Caki2 (cell line): ENCODE measurements at regions not wholly inside any gene's neighbourhood (a gene's known extent, or its start where the extent isn't known, plus 50 kb on each side); places are given as distances from the start of the nearest gene placed in this dataset.

ENCODE experiments used
- DNase-seq: peaks from one replicate; pipeline ENCODE4 v3.0.0-alpha.2; 2015; ENCODE audit warnings: low read depth
- in situ Hi-C: cut with HindIII; loops from 2 replicates; pipeline ENCODE4 v1.10.0; 2016; ENCODE audit warnings: low sequenced_read_pairs, low pct_unique_long_range_greater_than_20kb, mixed read lengths

DNA sequence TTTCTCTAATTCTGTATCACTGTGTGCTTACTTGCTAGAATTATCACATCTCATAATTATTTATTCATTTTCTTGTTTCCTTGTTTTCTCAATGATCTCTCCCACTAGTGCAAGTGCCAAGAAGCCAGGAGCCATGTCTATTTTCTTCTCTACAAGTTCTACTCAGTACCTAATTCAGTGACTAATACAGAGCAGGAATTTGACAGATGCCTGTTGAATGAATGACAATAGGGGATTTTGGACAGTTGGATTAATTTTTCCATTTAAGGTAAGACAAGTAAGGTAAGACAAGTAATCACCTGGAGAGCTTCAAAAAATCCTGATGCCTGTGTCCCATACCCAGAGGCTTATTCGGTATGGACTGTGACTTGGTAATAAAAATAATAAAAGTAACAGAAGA lies 81.0 kb downstream of the EDN1 start:
- DNase-seq: no peak
- in situ Hi-C loops: no loop called here

DNA sequence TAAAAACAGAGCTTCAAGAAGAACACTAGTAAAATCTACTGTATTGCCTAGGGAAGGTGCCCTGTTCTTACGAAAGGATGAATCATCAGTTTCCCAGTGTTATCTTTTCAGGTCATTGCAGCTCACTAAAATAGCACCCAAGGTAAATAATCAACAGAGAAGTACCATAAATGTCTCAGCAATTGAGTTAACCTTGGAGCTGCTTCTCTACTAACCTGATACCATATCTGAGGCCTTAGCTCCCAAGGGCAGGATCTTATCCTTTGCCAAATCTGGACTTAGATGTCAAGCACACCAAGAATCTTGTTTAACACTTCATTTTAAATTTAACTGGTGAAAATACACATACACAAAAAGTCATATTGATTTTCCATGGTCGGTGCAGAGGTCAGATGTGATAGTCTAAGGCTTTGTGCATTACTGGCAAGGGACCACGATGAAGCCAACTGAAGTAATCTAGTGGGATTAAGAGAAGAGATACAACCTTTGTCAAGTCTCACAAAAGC lies 81.5 kb downstream of the EDN1 start:
- DNase-seq: peak; percentile 79
- in situ Hi-C loops: no loop called here

DNA sequence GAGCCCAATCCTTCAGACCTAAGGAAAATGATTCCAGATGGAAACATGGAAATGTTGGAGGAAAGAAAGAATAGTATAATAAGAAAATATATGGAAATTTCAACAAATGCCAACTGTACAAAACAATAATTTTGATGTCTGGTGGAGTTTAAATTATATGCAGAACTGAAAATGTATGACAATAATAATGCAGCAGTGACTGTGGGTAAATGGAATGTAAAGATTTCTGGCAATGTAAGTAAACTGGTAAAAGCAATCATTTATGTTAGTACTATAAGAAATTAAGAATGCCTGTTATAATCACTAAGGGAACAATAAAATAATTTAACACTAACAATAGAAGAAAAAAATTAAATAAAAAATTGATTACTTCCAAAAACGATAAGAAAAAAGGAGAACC lies 89.0 kb downstream of the EDN1 start:
- in situ Hi-C loops: no loop called here

DNA sequence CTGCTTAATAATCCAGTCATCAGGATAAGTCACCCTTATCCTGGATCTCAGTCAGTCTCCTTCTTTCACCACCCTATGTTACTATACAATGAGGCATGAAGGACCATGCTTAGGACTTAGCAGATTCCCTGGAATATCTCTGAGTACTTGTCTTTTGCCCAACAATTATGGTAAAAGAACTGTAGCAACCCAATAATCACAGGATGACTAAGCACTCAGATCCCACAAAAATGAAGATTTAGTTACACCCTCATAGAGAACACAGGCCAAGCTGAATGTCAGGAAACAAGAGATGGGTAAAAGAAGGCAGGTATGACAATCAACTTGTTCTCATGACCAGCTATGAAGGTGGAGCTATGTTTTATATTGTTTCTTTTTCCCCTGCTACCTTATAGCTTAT lies 91.4 kb downstream of the EDN1 start:
- DNase-seq: no peak
- in situ Hi-C loops: no loop called here

More for the DNA sequence above, 89.0 kb downstream of the EDN1 start:
- DNase-seq: no peak

DNA sequence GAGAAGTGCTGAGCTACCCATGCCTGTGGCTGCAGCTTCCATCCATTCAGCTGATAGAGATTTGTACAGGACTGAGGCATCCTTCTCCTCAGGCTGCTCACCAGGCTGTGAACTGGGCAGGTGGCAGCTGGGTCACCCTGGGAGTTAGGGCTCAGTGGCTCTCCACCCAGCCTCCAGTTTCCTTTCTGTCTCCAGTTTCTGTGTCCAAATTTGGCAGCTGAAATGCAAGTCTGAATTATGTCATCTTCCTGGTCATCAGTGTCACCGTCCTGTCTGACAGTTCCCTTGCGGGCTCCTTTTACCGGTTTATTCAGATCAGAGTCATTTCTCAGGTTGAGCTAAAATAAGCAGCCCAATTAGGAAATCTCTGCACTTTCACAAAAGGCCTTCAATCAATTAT lies 93.3 kb downstream of the EDN1 start:
- in situ Hi-C loops: no loop called here

DNA sequence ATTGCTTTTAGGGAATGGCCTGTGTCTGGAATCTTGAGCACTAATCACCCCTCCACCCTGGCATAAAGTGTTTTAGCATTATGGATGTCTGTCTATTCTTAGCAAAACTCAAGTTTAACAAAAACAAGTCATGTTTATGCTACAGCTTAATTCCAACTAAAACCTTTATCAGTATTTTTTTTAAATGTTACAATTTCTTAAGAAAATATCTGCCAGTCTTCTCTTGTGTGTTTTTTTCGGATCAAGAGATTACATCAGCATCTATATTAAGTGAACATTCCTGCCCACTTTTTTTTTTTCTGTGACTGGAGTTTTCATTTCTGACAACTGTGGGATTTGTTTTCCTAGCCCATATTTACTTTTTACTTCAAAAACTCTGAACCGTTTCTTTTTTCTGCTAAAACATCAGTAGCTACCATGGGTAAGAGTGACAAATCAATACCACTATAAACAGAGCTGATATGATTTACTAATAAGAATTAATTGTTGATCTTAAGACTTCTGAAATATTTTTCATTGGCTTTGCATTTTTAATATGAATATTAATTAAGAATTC lies 94.3 kb downstream of the EDN1 start:
- no peak for DNase-seq
- in situ Hi-C loops: no loop called here

More for the DNA sequence above, 93.3 kb downstream of the EDN1 start:
- DNase-seq: no peak

DNA sequence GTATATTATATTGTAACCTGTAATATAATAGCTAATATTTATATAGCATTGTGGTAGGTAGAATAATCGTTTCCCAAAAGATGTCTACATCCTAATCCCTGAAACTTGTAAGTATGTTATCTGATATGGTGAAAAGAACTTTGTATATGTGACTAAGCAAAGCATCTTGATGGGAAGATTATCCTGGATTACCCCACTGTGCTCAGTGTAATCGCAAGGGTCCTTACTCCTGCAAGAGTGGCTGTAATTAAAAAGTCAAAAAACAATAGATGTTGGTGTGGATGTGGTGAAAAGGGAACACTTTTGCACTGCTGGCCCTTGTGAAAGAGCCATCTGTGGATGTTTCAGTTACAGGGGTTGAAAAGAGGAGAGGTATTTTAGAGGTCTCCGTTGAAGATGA lies 95.2 kb downstream of the EDN1 start:
- in situ Hi-C loops: no loop called here

DNA sequence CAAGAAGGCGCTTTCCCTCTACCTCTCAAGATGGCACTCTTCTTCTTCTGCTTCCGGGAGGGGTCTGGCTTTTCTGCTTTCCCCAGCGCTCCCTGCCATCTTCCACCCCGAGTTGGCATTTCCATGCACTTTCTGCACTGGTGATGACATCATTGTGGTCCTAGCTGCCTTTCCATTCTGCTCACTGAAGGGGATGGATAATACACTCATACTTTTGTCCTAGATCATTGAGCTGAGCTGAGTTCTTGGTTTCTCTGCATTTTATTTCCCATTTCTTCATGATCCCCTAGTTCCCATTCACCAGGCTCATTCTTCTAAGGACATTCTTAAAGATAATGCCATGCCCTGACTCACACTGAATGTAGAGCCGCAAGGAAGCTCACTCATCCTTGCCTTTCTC lies 96.7 kb downstream of the EDN1 start:
- in situ Hi-C loops: no loop called here
- no peak for DNase-seq

More for the DNA sequence above, 95.2 kb downstream of the EDN1 start:
- DNase-seq: no peak

DNA sequence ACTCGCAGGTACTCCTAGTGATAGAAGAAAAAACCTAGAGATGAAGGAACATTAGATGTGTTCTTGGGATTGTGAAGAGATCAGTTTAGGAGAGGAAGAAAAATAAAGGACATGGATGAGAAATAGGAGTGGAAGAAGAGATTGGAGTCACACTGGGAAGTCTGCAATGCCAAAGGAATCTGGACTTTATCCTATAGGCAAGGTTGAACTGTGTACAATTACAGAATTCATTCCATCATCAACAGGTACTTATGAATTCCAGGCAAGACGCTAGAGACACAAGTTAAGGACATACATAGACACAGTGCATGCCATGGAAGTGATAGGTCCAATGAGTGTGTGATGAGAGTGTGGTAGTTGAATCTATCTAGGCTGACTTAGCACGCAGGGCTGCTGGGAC lies 101.3 kb downstream of the EDN1 start:
- no peak for DNase-seq
- in situ Hi-C loops: no loop called here

DNA sequence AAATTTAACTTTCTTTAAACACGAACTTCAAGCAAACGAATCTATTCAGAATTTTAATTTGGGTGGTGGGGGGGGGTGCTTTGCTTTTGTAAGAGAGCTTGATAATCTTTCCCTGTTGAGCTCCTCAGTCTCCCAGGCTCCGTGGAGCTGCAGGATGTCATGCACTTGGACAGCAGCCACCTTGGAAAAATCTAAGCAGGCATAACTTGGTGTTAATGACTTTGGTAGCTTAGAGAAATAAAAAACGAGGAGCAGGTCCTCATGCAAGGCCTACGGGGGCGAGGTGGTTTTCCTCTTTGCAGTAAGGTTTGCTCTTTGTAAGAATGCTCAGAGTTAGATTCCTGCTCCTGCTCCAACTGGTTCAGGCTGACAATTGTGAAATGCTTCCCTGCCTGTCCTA lies 102.3 kb downstream of the EDN1 start:
- no peak for DNase-seq
- in situ Hi-C loops: no loop called here

DNA sequence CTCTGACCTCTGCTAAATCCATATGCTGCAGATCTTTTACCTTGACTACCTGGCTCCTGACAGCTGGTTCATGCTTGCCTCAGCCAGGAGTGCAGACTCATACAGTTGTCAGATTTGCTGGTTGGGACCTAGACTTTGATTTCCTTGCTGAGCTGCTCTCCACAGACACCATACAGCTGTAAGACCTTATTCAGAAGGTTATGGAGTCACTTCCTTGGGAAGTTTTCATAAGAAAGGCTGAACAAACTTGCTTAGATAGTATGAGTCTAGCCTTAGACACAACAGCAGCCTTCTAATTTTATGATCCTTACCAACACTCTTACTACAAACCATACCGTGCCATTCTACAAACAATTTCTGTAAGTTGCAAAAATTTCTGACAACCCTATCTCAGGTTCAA lies 102.9 kb downstream of the EDN1 start:
- in situ Hi-C loops: no loop called here
- DNase-seq: no peak

DNA sequence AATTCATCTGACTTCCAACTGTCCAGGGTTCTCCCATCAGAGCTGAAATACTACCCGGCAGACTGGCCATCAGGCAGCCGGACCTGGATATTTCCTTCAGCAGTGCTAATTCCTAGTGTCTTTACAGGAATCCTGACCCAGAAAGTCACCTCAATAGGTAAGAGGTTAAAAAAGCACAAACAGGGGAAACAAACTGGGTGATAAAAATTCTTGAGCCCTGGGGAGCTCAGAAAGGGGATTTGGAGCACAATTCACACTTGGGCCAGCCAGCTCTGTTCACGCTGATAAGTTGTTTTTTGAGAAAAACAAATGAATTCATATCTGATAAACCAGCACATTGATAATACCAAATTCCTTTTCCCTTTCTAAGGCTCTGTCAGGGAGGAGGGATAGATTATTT lies 104.0 kb downstream of the EDN1 start:
- DNase-seq: no peak
- in situ Hi-C loops: no loop called here

DNA sequence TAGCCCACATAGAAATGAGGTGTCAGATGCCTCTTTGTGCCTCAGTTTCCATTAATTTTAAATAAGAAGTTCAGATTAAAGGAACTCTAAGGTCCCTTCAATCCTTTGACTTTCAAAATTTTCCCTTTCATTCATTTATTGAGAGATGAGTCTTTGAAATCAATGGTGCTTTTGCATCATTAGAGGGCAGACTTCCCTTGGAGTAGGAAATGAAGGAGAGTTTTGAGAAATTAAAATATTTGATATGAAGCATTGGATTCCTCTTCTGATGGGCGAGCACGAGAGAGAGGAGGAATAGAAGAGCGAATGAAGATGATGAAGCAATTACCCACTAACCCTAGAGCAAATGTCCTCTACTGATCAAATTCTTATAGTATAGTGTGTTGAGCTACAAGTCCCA lies 105.7 kb downstream of the EDN1 start:
- in situ Hi-C loops: no loop called here
- no peak for DNase-seq

DNA sequence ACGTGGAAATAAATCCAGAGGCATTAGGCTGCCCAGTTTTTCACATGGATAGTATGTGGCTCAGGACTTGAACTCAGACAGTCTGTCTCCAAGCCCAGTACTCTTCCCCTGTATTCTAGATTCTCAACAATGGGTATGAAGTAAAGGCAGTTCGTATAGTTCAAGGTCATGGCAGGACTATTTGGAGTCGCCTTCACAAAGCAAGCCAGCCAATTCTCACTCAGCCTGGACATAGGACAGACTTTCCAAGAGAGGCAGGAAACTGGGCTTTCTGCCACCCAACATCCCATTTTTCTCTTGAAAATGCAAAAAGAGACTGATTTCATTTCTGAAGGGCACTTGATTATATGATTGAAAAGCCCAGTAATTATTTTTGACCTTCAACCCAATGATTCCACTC lies 111.0 kb downstream of the EDN1 start:
- no peak for DNase-seq
- in situ Hi-C loops: no loop called here

DNA sequence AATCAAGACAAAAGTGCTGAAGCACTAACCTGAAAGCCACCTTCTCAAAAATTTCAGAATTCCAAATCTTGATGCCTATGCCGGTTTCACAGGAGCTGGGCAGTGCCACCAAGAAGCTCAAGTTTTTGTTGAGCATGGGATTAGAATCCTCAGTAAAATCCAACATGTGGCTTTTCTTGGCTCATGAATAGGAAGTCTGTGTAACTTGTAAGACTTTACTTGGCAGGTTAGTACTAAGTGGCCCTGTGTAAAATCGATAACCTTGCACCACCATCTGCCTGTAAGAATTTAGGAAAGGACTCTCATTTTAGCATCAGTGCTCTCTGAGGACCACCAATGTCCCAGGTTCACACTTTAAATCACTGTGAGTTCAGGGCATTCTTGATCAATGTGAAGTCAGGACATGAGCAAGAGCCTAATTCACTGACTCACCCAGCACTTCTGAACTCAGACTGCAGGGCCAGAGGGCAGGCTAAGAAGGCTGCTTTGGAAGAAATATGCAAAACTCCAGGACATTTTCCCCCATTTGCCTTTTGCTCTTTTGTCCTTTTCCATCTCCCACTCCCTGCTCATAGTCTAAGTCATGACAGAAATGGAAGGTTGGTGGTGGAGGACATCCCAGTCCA lies 113.2 kb downstream of the EDN1 start:
- in situ Hi-C loops: no loop called here
- no peak for DNase-seq

DNA sequence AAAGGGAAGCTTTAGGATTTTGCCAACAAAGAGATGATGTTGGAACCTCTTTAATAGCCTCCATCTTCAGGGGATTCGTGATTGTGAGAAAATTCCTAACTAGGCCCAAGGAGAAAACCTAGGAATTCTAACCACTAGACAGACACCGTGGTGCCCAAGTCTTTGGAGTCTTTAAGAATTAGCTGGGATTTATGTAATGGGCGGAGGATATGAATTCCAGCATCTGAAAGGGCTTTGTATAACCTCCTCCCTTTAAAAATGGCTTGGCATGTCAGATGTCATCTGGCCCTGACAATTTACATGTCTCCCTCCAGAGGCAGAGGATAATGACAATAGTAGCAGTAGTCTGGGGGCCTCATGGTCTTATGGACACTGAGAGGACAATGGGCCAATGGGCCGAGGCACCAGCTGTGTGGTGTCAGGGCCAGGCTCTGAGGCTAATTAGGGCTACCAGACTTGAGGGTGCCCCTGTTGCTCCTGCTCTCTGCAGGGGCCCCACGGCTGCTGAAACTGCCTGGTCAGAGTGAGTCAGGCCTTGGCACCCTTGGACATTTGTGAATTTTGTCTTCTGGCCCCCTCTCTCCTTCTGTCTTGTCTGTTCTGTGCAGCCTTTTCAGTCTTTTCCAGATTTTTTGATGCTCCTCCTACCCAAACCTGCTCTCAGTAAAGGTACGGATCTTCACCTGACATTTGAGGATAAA lies 113.9 kb downstream of the EDN1 start:
- in situ Hi-C loops: no loop called here
- no peak for DNase-seq

DNA sequence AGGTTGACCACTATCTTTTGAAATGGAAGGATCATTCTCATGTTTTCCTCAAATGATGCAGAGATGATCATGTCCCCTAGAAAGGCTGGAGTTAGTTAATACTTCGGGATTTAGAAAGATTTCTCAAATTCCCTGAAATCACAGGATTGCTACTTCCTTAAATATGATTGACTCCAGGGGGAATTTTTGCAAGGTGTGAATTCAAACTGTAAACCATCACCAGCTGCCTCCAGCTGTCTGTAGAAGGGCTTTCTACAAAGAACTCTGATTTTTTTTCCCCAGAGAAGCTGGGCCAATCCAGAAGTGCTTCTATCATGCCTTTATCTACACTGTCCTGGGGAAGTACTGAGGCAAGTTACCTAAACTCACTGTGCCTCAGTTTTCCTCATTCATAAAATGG lies 114.5 kb downstream of the EDN1 start:
- DNase-seq: no peak
- in situ Hi-C loops: no loop called here

DNA sequence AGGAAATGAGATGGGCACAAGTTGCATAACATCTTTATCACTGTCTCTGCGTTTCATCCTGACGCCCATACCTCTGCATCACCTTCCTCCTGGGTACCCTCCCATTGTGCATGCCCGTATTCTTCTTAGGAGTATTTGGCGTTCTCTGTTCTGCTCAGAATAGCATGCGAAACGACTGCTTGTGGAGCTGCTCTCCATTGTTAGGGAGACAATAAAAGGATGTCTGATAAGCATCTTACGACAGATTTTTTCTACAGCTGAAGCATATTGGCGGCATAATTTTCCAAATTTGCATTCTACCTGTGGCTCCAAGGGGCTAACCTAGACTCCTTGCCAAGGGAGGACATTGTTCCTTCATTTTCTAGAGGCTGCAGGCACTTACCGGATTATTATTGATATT lies 118.6 kb downstream of the EDN1 start:
- no peak for DNase-seq
- in situ Hi-C loops: no loop called here

DNA sequence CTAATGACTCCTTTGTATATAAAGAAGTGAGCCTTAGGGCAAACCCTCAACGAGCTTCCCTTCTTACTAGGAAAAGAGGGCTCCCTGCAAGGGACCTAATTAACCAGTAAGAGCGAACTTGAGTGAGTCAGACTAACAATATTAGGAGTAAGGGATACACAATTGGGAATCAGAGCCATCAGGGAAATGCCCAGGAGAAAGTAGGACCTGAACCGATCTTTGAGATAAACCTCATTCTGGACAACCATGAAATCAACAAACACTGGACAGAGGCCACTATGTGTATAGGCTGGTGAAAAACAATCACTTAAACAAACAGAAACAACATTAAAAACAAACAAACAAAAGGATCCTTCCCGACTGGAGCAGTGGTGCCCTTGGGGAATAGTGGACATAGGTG lies 120.8 kb downstream of the EDN1 start:
- in situ Hi-C loops: no loop called here
- no peak for DNase-seq
